GM12878 (cell line): ENCODE measurements at regions not wholly inside any gene's neighbourhood (a gene's known extent, or its start where the extent isn't known, plus 50 kb on each side); places are given as distances from the start of the nearest gene placed in this dataset.

Experiments
- BRCA1 ChIP-seq: IDR thresholded peaks from 2 replicates; pipeline ENCODE4 v1.6.1; 2011; ENCODE audit warnings: low read depth, low read length, improper control_type of control experiment
- CBX3 ChIP-seq: fragments of 200-600 bp; sonication (generic); IDR thresholded peaks from 2 replicates; pipeline ENCODE4 v1.6.1; 2016; ENCODE audit warnings: low read depth, borderline replicate concordance
- CTCF ChIP-seq, 3 experiments: IDR thresholded peaks in 2 of 3; conservative IDR thresholded peaks in 1 of 3; 2 replicates each; pipeline ENCODE4 v1.5.1; 2011; ENCODE audit warnings: low read depth in 3 of 3, low read length in 3 of 3, mild to moderate bottlenecking in 3 of 3, control low read depth in 2 of 3, moderate library complexity in 2 of 3, inconsistent platforms in 1 of 3, mixed read lengths in 1 of 3; ENCODE audit not compliant: control insufficient read depth in 2 of 3, insufficient read depth in 1 of 3; ENCODE audit errors: extremely low read depth in 1 of 3
- EP300 ChIP-seq, 2 experiments: fragments of 150-350 bp in 1 of 2; IDR thresholded peaks; 2 replicates each; pipeline ENCODE4 v1.6.1; 2011 to 2012; ENCODE audit warnings: low read depth in 2 of 2, low read length in 2 of 2, borderline replicate concordance in 1 of 2, improper control_type of control experiment in 1 of 2, inconsistent platforms in 1 of 2; ENCODE audit not compliant: control insufficient read depth in 1 of 2
- FOXK2 ChIP-seq: fragments of 450-650 bp; IDR thresholded peaks from 2 replicates; pipeline ENCODE4 v1.6.1; 2017; ENCODE audit warnings: mild to moderate bottlenecking, moderate library complexity
- POLR2A ChIP-seq: IDR thresholded peaks from 2 replicates; pipeline ENCODE4 v1.6.1; 2011; ENCODE audit warnings: low read depth, mild to moderate bottlenecking, low read length
- SREBF1 ChIP-seq: IDR thresholded peaks from 2 replicates; pipeline ENCODE4 v1.6.1; 2012; ENCODE audit warnings: mild to moderate bottlenecking, low read length

- TF ChIP-seq CTCF (IDR thresholded peaks at IDR 0.05 in 2 of 3, conservative IDR thresholded peaks at IDR 0.05 in 1 of 3; ENCODE audit: control insufficient read depth in 2 of 3, extremely low read depth in 1 of 3, insufficient read depth in 1 of 3, low read depth in 3 of 3, low read length in 3 of 3) (no peak), CBX3 (no peak), SREBF1 (no peak), BRCA1 (no peak), EP300 (IDR thresholded peaks at IDR 0.05; ENCODE audit: borderline replicate concordance in 1 of 2, control insufficient read depth in 1 of 2, low read depth in 2 of 2, low read length in 2 of 2) (no peak), POLR2A (no peak), FOXK2 (no peak)
Measured at GRCh38 chr3:163692494-163692893, 1385.8 kb downstream of the SI start.
